Astrocyte (in vitro differentiated cells and primary cell): ENCODE measurements at regions not wholly inside any gene's neighbourhood (a gene's known extent, or its start where the extent isn't known, plus 50 kb on each side); places are given as distances from the start of the nearest gene placed in this dataset.

Source experiments
- EZH2 ChIP-seq: IDR thresholded peaks from 2 replicates; pipeline ENCODE4 v1.6.1; 2012; ENCODE audit warnings: mild to moderate bottlenecking, low read length, inconsistent platforms; ENCODE audit not compliant: insufficient read depth
- TF ChIP-seq, protein P1 (sequence below): IDR thresholded peaks from 2 replicates; pipeline ENCODE4 v1.5.1; 2011; ENCODE audit warnings: low read depth, mild to moderate bottlenecking, inconsistent platforms, low read length, moderate library complexity; ENCODE audit not compliant: insufficient read depth

DNA sequence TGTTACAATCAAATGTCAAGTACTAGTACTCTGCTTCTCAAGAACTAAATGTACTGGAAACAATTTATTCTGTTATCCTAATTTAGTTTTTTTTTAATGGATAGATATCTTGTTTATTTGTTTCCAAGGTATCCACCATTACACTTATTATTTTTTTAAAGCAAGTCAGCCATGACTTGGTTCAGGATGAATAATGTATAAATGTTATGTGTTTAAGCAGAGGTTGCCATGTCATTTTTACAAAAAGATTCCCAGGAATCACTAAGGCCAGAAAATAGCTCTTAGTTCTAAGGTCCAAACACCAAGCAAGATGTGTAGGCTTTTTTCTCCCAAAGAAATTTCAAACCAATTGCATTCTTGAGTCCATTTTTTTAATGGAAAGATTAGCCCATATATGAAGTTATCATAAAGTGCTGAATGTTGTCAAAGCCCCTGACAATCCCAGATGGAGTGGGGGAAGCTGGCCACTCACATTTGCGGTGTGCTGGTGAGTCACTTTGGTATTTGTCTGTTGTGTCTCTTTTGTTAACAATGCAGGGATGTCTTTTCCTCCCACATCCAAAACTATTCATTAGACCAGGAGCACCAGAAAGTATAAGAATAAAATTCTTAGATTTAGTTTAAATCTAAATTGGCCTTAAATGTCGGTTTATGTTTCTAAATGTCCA is 158.9 kb downstream of the COL6A3 start:
- TF ChIP-seq, protein P1, sequence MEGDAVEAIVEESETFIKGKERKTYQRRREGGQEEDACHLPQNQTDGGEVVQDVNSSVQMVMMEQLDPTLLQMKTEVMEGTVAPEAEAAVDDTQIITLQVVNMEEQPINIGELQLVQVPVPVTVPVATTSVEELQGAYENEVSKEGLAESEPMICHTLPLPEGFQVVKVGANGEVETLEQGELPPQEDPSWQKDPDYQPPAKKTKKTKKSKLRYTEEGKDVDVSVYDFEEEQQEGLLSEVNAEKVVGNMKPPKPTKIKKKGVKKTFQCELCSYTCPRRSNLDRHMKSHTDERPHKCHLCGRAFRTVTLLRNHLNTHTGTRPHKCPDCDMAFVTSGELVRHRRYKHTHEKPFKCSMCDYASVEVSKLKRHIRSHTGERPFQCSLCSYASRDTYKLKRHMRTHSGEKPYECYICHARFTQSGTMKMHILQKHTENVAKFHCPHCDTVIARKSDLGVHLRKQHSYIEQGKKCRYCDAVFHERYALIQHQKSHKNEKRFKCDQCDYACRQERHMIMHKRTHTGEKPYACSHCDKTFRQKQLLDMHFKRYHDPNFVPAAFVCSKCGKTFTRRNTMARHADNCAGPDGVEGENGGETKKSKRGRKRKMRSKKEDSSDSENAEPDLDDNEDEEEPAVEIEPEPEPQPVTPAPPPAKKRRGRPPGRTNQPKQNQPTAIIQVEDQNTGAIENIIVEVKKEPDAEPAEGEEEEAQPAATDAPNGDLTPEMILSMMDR: no peak
- no peak for TF ChIP-seq EZH2
